K562 (cell line): ENCODE measurements at regions not wholly inside any gene's neighbourhood (a gene's known extent, or its start where the extent isn't known, plus 50 kb on each side); places are given as distances from the start of the nearest gene placed in this dataset.

Experiments used
- ATF4 ChIP-seq: fragments of 450-650 bp; formaldehyde crosslinking; IDR thresholded peaks from 2 replicates; pipeline ENCODE4 v1.4.0; 2022; ENCODE audit warnings: mild to moderate bottlenecking, moderate library complexity
- SMAD1 ChIP-seq: fragments of 150-350 bp; IDR thresholded peaks from 2 replicates; pipeline ENCODE4 v1.6.1; 2014; ENCODE audit warnings: low read length, low read depth; ENCODE audit not compliant: partially characterized antibody
- SMARCA5 ChIP-seq: fragments of 450-650 bp; IDR thresholded peaks from 2 replicates; pipeline ENCODE4 v1.6.1; 2016
- ZNF23 ChIP-seq: fragments of 250-450 bp; sonication (Bioruptor Pico); IDR thresholded peaks from 2 replicates; pipeline ENCODE4 v1.4.0; 2020; ENCODE audit warnings: mild to moderate bottlenecking
- ZNF707 ChIP-seq: fragments of 250-450 bp; sonication (Bioruptor Pico); conservative IDR thresholded peaks from 2 replicates; pipeline ENCODE4 v1.8.0; 2022; ENCODE audit warnings: inconsistent platforms, mild to moderate bottlenecking, moderate library complexity
- ZNF76 ChIP-seq: fragments of 250-450 bp; sonication (Bioruptor Pico); IDR thresholded peaks from 2 replicates; pipeline ENCODE4 v1.4.0; 2020; ENCODE audit warnings: mild to moderate bottlenecking, moderate library complexity, borderline replicate concordance
- TF ChIP-seq, protein P1 (sequence below), 3 experiments: IDR thresholded peaks in 2 of 3; conservative IDR thresholded peaks in 1 of 3; 2 replicates each; pipeline ENCODE4 v1.5.1; 2011 to 2012; ENCODE audit warnings: low read length in 3 of 3, mild to moderate bottlenecking in 3 of 3, control low read depth in 2 of 3, improper control_type of control experiment in 1 of 3, inconsistent platforms in 1 of 3, low read depth in 1 of 3, mixed read lengths in 1 of 3, moderate library complexity in 1 of 3; ENCODE audit not compliant: insufficient read depth in 2 of 3

- TF ChIP-seq, protein P1, sequence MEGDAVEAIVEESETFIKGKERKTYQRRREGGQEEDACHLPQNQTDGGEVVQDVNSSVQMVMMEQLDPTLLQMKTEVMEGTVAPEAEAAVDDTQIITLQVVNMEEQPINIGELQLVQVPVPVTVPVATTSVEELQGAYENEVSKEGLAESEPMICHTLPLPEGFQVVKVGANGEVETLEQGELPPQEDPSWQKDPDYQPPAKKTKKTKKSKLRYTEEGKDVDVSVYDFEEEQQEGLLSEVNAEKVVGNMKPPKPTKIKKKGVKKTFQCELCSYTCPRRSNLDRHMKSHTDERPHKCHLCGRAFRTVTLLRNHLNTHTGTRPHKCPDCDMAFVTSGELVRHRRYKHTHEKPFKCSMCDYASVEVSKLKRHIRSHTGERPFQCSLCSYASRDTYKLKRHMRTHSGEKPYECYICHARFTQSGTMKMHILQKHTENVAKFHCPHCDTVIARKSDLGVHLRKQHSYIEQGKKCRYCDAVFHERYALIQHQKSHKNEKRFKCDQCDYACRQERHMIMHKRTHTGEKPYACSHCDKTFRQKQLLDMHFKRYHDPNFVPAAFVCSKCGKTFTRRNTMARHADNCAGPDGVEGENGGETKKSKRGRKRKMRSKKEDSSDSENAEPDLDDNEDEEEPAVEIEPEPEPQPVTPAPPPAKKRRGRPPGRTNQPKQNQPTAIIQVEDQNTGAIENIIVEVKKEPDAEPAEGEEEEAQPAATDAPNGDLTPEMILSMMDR (IDR thresholded peaks at IDR 0.05 in 2 of 3, conservative IDR thresholded peaks at IDR 0.05 in 1 of 3; ENCODE audit: insufficient read depth in 2 of 3, low read depth in 1 of 3, low read length in 3 of 3) = no peak
- TF ChIP-seq SMARCA5 (no peak), ZNF76 (CRISPR knock-in tag) (no peak), ATF4 (CRISPR knock-in tag) (no peak), ZNF707 (CRISPR knock-in tag) (no peak), ZNF23 (no peak), SMAD1 (no peak)
These were observed 99.6 kb upstream of the UBE2E1 start for GRCh38 chr3:23706111-23706510.
